HepG2 (cell line): ENCODE measurements at regions not wholly inside any gene's neighbourhood (a gene's known extent, or its start where the extent isn't known, plus 50 kb on each side); places are given as distances from the start of the nearest gene placed in this dataset.

Experiments
- ATAC-seq: fragments of 200-7000 bp; cut with Tn5 transposase; 3 replicates; pipeline ENCODE4 v1.9.1; 2020; ENCODE audit warnings: mild to moderate bottlenecking, moderate library complexity
- BruUV-seq: library from RNA; stranded (reverse); fragments of 400-500 nt; replicated peaks from 2 replicates; lab custom pipeline; 2021; lab: Mats Ljungman, UMichigan
- CTCF ChIA-PET: fragments of 300-600 bp; formaldehyde crosslinking; extraction: SDS; loops from one replicate; lab custom pipeline; 2021; ENCODE audit warnings: low total read pairs, inconsistent platforms, low intra/inter-chr PET ratio; lab: Yijun Ruan, JAX
- POLR2A ChIA-PET: fragments of 350-600 bp; sonication (Branson Sonifier 250); formaldehyde crosslinking; loops from one replicate; lab custom pipeline; 2020; ENCODE audit warnings: antibody characterized with exemption, inconsistent platforms; lab: Yijun Ruan, JAX
- DNase-seq: peaks from one replicate; pipeline ENCODE4 v3.0.0-alpha.2; 2015; ENCODE audit warnings: low spot score
- FAIRE-seq: peaks from 3 replicates; lab custom pipeline; 2011; peaks lifted over from hg19 to GRCh38; lab: Jason Lieb, UNC
- H2AFZ ChIP-seq: one replicate; pipeline ENCODE4 v1.6.1; 2011; ENCODE audit warnings: low read length, inconsistent platforms
- H3K27ac ChIP-seq: fragments of 300-600 bp; 3 replicates; pipeline ENCODE4 v1.8.0; 2011; ENCODE audit warnings: mixed run types, mild to moderate bottlenecking, mixed read lengths, low read length, inconsistent platforms; ENCODE audit not compliant: insufficient read depth; ENCODE audit errors: extremely low read length
- H3K27me3 ChIP-seq, 2 experiments: fragments of 200-600 bp in 1 of 2; 2 replicates in 1 of 2; 3 replicates in 1 of 2; pipeline versions ENCODE4 v1.6.0 to v1.8.0; 2011; ENCODE audit warnings: low read length in 2 of 2, mild to moderate bottlenecking in 2 of 2, moderate library complexity in 2 of 2, inconsistent platforms in 1 of 2; ENCODE audit not compliant: insufficient read depth in 2 of 2, control insufficient read depth in 1 of 2
- H3K36me3 ChIP-seq, 2 experiments: fragments of 200-600 bp in 1 of 2; replicated peaks in 1 of 2; 2 replicates in 1 of 2; 3 replicates in 1 of 2; pipeline versions ENCODE4 v1.5.1 to v1.8.0; 2011; ENCODE audit warnings: low read length in 2 of 2, inconsistent platforms in 1 of 2; ENCODE audit not compliant: insufficient read depth in 2 of 2, control insufficient read depth in 1 of 2
- H3K4me1 ChIP-seq: 2 replicates; pipeline ENCODE4 v1.5.1; 2012; ENCODE audit warnings: low read length, inconsistent platforms; ENCODE audit not compliant: insufficient read depth
- H3K4me2 ChIP-seq: 2 replicates; pipeline ENCODE4 v1.6.0; 2011; ENCODE audit warnings: low read depth, low read length, inconsistent platforms
- H3K4me3 ChIP-seq, 3 experiments: fragments of 200-600 bp in 1 of 3; sonication (generic), shearing (Covaris generic) in 1 of 3; replicated peaks in 1 of 3; 2 replicates each; pipeline ENCODE4 v1.5.1; 2011 to 2016; ENCODE audit warnings: low read length in 3 of 3, inconsistent platforms in 2 of 3, low read depth in 2 of 3, mild to moderate bottlenecking in 2 of 3, control low read depth in 1 of 3, mixed read lengths in 1 of 3; ENCODE audit not compliant: insufficient read depth in 1 of 3
- H3K79me2 ChIP-seq: one replicate; pipeline ENCODE4 v1.6.1; 2011; ENCODE audit warnings: low read length, inconsistent platforms; ENCODE audit not compliant: insufficient read depth
- H3K9ac ChIP-seq: 2 replicates; pipeline ENCODE4 v1.6.0; 2011; ENCODE audit warnings: mild to moderate bottlenecking, low read depth, low read length, inconsistent platforms; ENCODE audit not compliant: insufficient read depth
- H3K9me3 ChIP-seq: 2 replicates; pipeline ENCODE4 v1.5.1; 2012; ENCODE audit warnings: mild to moderate bottlenecking, low read length
- H4K20me1 ChIP-seq: 2 replicates; pipeline ENCODE4 v1.6.0; 2011; ENCODE audit warnings: inconsistent platforms, mild to moderate bottlenecking, low read length, moderate library complexity; ENCODE audit not compliant: insufficient read depth
- FOXP1 ChIP-seq, 2 experiments: fragments of 450-650 bp in 1 of 2; IDR thresholded peaks; 2 replicates each; pipeline ENCODE4 v1.6.1; 2017 to 2018; ENCODE audit warnings: antibody characterized with exemption in 1 of 2
- GABPB1 ChIP-seq: IDR thresholded peaks from 2 replicates; pipeline ENCODE4 v1.6.1; 2016; ENCODE audit warnings: mild to moderate bottlenecking, missing genetic modification reagents, moderate library complexity, missing compliant biosample characterization
- HDAC1 ChIP-seq: sonication (generic); formaldehyde crosslinking; IDR thresholded peaks from 2 replicates; pipeline ENCODE4 v1.5.1; 2020; ENCODE audit warnings: mild to moderate bottlenecking, missing genetic modification reagents
- KAT8 ChIP-seq: IDR thresholded peaks from 2 replicates; pipeline ENCODE4 v1.6.1; 2016; ENCODE audit warnings: missing genetic modification reagents, missing compliant biosample characterization
- KLF9 ChIP-seq: IDR thresholded peaks from 2 replicates; pipeline ENCODE4 v1.6.1; 2016; ENCODE audit warnings: low read depth
- SALL1 ChIP-seq: sonication (generic); formaldehyde crosslinking; IDR thresholded peaks from 2 replicates; pipeline ENCODE4 v1.8.0; 2022; ENCODE audit warnings: mild to moderate bottlenecking, missing genetic modification reagents
- ZMYM2 ChIP-seq: sonication (generic); formaldehyde crosslinking; IDR thresholded peaks from 2 replicates; pipeline ENCODE4 v1.8.0; 2022; ENCODE audit warnings: mild to moderate bottlenecking, missing genetic modification reagents
- ZSCAN22 ChIP-seq: sonication (generic); formaldehyde crosslinking; IDR thresholded peaks from 2 replicates; pipeline ENCODE4 v1.4.0; 2020; ENCODE audit warnings: mild to moderate bottlenecking, missing genetic modification reagents
- ZSCAN29 ChIP-seq: sonication (generic); formaldehyde crosslinking; conservative IDR thresholded peaks from 2 replicates; pipeline ENCODE4 v1.4.0; 2020; ENCODE audit warnings: mild to moderate bottlenecking, missing genetic modification reagents
- WGBS: methylation state at CpG from one replicate; pipeline ENCODE4 v1.1.6; 2017; ENCODE audit warnings: low lambda C conversion rate; 5-methylcytosine and 5-hydroxymethylcytosine counted together
- in situ Hi-C: cut with HindIII; loops from 2 replicates; pipeline ENCODE4 v1.10.0; 2017; ENCODE audit warnings: low pct_unique_long_range_greater_than_20kb; ENCODE audit not compliant: extremely low pct_ligation_motif_present
- intact Hi-C: fragments of 100-400 bp; cut with micrococcal nuclease; formaldehyde crosslinking; loops from one replicate; pipeline ENCODE4 v1.10.0; 2022; ENCODE audit not compliant: unreplicated experiment
- TF ChIP-seq, protein P1 (sequence below): sonication (generic); formaldehyde crosslinking; IDR thresholded peaks from 2 replicates; pipeline ENCODE4 v1.4.0; 2020; ENCODE audit warnings: missing genetic modification reagents
- TF ChIP-seq, protein P2 (sequence below): sonication (generic); formaldehyde crosslinking; IDR thresholded peaks from 2 replicates; pipeline ENCODE4 v1.5.0; 2020; ENCODE audit warnings: missing genetic modification reagents

DNA sequence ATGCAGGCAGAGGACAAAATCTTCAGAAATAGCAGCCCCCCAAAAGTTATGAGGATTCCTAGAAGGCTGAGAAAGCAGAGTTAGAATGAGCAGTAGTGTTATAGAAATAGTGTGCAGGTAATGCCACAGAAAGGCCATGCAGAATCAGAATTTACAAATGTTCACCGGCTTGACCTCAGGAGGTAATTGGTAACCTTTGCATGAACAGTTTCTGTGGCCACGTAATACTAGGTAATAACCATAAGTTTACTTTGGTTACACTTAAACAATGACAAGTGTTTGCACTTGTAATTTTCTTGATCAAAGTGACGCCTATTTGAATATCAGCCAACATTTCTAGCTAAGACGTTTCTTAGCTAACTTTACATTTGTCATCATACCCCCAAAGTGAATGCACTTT is 393.6 kb downstream of the GPAT3 start (continued):
- TF ChIP-seq, protein P1, sequence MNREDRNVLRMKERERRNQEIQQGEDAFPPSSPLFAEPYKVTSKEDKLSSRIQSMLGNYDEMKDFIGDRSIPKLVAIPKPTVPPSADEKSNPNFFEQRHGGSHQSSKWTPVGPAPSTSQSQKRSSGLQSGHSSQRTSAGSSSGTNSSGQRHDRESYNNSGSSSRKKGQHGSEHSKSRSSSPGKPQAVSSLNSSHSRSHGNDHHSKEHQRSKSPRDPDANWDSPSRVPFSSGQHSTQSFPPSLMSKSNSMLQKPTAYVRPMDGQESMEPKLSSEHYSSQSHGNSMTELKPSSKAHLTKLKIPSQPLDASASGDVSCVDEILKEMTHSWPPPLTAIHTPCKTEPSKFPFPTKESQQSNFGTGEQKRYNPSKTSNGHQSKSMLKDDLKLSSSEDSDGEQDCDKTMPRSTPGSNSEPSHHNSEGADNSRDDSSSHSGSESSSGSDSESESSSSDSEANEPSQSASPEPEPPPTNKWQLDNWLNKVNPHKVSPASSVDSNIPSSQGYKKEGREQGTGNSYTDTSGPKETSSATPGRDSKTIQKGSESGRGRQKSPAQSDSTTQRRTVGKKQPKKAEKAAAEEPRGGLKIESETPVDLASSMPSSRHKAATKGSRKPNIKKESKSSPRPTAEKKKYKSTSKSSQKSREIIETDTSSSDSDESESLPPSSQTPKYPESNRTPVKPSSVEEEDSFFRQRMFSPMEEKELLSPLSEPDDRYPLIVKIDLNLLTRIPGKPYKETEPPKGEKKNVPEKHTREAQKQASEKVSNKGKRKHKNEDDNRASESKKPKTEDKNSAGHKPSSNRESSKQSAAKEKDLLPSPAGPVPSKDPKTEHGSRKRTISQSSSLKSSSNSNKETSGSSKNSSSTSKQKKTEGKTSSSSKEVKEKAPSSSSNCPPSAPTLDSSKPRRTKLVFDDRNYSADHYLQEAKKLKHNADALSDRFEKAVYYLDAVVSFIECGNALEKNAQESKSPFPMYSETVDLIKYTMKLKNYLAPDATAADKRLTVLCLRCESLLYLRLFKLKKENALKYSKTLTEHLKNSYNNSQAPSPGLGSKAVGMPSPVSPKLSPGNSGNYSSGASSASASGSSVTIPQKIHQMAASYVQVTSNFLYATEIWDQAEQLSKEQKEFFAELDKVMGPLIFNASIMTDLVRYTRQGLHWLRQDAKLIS (CRISPR knock-in tag), result no peak
- TF ChIP-seq KAT8 (CRISPR knock-in tag), result no peak

DNA sequence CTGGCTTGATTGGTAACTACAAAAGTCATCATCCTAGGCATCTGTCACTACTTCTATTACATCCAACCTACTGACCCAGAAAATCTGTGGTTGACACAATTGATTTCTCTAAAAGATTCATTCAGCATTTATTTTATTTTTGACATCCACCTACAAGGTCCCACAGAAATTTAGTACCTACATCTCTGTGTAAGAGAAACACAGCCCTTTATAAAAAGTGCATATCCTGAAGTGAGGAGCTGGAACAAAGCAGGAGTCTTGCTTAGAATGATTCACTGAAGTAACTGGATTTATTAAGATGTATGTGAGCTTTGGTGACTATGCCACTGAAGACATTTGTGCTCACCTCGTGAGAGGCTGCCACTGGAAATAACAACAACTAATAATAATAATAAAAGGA is 391.0 kb downstream of the GPAT3 start:
- Histone ChIP-seq H3K36me3 (no peaks in the 10 kb centered on the region), H3K27me3 (no peaks in the 10 kb centered on the region), H4K20me1 (no peaks in the 10 kb centered on the region), H3K4me3 (no peak overlapping the region), H2AFZ (no peak overlapping the region), H3K27ac (no peak overlapping the region), H3K9me3 (no peaks in the 10 kb centered on the region), H3K4me1 (no peaks in the 10 kb centered on the region), H3K4me2 (no peak overlapping the region), H3K9ac (no peak overlapping the region), H3K79me2 (no peaks in the 10 kb centered on the region)
- no TSS peak for BruUV-seq
- POLR2A ChIA-PET, result no interaction called here
- ATAC-seq (no peak), FAIRE-seq (no peak), DNase-seq (no peak)
- no peak for TF ChIP-seq FOXP1 (IDR thresholded peaks at IDR 0.05)
- no peak for TF ChIP-seq FOXP1 (CRISPR knock-in tag; IDR thresholded peaks at IDR 0.05)
- TF ChIP-seq KLF9, result no peak
- TF ChIP-seq, protein P2, sequence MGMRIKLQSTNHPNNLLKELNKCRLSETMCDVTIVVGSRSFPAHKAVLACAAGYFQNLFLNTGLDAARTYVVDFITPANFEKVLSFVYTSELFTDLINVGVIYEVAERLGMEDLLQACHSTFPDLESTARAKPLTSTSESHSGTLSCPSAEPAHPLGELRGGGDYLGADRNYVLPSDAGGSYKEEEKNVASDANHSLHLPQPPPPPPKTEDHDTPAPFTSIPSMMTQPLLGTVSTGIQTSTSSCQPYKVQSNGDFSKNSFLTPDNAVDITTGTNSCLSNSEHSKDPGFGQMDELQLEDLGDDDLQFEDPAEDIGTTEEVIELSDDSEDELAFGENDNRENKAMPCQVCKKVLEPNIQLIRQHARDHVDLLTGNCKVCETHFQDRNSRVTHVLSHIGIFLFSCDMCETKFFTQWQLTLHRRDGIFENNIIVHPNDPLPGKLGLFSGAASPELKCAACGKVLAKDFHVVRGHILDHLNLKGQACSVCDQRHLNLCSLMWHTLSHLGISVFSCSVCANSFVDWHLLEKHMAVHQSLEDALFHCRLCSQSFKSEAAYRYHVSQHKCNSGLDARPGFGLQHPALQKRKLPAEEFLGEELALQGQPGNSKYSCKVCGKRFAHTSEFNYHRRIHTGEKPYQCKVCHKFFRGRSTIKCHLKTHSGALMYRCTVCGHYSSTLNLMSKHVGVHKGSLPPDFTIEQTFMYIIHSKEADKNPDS (CRISPR knock-in tag), result no peak
- TF ChIP-seq SALL1 (CRISPR knock-in tag), result no peak
- no peak for TF ChIP-seq HDAC1
- no peak for TF ChIP-seq GABPB1 (CRISPR knock-in tag)
- no peak for TF ChIP-seq ZSCAN29 (CRISPR knock-in tag)
- no peak for TF ChIP-seq ZMYM2
- no peak for TF ChIP-seq ZSCAN22
- WGBS, result 0% methylated on average over 1 of the region's 1 CpG
- CTCF ChIA-PET, result no interaction called here
- in situ Hi-C loops, result no loop called here
- intact Hi-C loops, result no loop called here
